NCI-H345 (cell line): ENCODE measurements at regions not wholly inside any gene's neighbourhood (a gene's known extent, or its start where the extent isn't known, plus 50 kb on each side); places are given as distances from the start of the nearest gene placed in this dataset.

Source experiments
- DNase-seq: peaks from one replicate; lab custom pipeline; 2025; lab: John Stamatoyannopoulos, UW

DNA sequence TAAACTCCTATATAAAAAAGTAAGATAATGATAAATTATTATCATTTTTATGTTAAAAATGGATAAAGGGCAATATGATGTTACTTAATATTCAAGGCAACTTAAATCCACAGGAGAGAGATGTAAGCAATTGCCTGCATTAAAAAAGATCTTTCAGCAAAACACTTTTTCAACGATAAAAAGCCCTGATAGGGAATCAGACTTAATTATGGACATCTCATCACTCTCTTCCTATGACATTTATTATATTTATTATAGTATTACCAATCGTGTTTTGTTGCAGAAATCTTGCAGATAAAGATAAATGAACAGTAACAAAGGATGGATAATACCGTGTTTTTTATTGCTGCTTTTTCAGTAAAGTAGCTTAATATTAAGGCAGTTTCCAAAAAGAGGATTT lies 178.5 kb downstream of the SH2D1A start:
- DNase-seq: no peak

DNA sequence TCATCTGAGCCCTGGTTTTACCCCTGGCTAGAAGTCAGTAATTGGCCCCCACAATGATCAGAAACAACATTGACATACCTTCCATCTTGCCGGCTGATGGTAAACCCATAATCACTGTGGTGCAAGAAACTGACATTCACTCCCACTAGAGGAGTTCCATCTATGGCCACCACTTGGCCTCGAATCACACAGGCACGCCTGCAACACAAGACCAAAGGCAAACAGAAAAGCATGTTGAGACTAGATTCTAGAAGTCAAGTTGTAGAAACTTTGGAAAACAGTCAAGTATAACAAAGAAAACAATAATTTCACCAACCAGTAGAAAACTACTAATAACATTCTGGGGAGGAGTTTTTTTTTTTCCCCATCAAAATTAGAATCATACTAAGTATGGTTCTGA lies 183.4 kb downstream of the SH2D1A start:
- DNase-seq: no peak

DNA sequence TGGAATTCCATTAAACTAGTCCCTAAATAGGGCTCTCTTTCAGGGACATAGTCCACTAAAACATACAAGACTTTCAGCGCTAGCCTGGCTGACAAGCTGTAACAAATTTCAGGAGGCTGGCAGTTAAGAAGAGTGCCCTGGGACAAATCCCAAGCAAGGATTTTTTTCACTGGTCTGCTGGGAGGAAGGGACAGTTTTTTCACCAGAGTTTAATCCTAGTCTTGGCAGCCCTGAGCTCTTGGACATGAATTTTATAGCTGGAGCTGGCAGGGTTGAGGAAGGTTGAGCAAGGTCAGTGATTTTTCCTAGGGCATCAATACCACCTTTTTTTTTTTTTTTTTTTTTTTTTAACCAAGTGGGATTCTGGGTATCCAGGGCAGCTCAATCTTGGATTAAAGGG lies 184.4 kb downstream of the SH2D1A start:
- no peak for DNase-seq

DNA sequence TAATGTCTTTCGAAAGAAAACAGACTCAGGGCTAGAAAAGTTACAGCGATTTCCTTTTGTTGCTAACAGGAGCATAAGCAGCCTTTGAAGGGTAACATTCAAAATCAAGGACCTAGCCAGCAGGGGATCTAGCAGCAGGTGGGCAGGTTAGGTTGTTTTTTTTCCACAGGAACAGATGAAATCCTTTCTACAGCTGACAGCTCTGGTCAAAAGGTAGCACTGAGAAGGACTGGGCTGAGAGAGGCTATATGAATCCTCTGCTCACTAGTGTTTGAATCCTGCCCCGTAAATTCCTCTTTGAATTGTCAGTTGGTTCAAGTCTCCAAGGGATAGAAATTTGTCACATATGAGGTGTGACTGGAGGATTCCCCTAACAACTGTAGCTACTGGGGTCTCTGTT lies 188.2 kb downstream of the SH2D1A start:
- DNase-seq: no peak

DNA sequence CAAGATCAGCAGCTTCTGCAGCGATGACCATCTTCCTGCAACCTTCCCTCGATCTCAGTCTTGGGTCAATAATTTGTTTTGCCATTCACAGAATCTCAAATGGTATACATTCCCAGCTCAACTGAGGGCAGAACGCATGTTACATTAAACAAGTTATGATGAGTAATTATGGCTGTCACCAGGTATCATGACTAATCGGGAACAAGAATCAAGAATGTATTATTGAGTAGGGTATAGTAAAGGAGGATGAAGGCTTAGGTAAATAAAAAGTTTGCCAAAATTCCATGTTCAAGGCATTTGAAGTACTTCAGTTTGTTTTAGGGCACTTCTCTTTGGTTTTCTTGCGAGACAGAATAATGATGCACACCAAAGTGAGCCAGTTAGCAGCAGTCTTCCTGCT lies 194.1 kb downstream of the SH2D1A start:
- no peak for DNase-seq

DNA sequence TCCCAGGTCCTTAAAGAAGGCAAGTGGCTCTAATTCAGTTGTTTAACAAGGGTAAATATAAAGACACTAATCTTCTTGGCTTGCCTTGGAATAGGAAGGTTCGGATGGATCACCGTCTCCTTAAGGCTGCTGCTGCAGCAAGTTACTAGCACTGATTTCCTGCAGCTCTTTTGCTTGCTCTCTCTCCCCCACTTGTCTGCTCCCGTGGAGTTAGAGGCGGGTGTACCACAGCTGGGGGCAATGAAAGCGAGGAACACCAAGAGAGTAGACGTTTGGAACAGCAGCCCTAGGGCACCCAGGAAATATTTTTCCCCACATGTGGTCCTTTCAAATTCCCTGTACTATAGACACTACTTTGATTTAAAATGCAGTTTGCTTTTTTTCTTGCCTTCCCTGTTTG lies 202.2 kb downstream of the SH2D1A start:
- DNase-seq: no peak

DNA sequence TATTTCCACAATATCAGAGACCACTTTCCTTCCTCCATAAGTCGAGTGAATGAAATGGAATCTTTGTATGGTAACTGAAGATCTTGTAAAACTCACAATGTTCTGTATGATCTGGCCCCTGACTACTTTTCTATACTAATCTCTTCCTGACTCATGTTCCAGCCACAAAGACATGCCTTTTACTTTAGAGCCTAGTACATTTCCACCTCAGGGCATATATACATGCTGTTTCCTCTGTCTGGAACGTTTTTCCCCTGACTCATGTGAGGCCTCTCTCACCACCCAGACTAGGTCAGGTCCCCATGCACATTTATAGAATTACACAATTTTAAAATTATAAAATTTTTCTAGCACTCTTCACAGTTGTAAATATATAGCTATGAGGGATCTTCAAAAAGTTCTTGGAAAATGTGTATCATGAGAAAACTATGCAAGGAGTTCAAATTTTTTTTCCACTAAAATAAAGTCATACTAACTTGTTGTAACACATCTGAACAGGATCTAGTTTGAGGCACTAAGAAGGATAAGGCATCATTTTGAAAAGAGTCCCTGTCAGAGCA lies 208.8 kb downstream of the SH2D1A start:
- no peak for DNase-seq

DNA sequence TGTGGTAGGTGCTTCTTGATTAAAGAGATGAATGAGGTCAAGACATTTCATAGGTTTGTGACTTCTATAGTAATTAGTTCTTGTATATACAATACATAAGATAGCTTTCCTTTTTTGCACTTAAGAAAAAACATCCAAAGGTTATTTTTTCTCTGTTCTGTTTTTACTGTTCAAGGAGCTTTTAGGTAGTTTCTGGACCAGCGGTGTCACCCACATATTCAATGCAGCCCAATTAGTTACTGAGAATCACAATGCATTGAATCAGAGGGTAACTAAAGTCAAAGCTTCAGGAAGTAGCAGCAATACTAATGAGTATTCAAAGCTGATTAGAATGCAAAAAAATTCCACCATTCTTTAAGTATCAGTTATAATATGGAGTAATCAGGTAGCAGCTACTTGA lies 211.6 kb downstream of the SH2D1A start:
- no peak for DNase-seq

DNA sequence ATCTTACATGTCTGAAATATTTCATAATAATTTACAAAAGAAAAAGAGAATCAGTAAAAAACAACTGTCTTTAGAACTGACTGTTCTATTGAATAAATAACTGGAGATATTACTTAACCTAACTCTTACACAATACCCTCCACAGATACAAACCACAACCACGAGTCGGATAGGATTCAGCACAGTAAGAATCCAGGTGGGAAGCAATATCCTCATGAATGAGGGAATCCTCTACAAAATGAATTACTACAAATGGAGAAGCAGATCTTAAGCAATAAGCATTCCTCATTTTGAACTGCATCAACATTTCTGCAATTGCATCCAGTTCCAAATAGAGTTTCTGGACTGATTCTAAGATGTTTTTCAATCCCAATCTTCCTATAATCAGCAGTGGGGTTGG lies 227.1 kb downstream of the SH2D1A start:
- no peak for DNase-seq

DNA sequence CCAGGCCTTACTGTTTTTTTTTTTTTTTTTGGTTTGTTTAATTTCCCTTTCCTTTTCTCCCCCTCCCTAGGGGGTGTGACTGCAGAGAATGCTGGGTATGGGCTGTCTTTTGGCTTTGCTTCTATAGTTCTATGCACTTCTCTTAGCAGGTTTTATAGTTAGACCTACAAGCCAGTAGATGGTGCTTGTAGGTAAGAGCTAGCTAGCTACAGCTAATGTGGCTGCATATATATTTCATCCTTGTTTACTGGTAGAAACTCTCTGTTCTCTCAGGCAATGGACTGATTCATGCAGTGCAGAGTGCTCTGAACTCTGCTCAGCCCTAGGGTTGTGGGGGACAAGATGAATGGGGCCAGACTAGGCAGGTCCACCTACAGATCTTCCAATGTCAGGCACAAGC lies 246.4 kb downstream of the SH2D1A start:
- DNase-seq: no peak

DNA sequence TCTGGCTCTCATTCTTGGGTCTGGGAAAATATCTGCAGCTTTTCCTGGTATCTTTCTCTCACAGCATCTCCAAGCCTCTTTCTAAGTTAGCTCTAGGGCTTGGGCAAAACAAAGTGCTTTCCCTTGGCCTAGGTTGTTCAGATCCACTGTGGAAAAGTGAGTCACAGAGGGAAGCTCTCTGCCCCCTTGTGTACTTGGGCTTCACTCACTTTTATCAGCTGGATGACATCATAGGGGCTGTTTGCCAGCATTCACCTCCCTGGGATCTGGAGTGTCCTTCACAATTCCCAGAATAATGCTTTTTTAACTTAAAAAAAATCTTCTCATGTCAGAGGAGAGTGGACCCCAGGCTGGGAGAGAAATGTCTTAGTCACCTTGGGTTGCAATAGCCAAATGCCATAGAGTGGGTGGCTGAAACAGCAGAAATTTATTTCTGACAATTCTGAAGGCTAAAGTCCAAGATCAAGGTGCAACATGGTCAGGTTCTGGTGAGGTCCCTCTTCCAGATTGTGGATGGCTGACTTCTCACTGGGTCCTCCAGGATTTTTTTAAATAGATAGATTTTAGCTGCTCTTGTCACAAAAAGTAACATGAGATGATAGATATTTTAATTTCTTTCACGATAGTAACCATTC lies 247.8 kb downstream of the SH2D1A start:
- no peak for DNase-seq

DNA sequence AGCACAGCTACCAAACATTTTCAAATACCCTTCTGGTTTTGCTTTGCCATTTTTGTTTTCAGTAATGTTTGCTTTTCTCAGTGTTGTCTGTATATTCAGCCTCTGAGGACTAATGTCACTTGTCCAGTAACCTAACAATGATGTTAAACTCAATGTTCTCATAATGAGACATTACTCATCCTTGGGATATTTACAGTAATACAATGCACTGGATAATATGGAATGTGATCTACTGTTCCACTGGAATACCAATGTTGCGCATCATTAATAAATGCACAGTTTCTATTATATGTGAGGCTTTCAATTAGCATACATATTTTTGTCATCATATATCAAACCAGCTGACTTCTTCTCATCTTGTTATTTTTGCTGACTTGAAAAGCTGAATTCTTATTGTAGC lies 259.1 kb downstream of the SH2D1A start:
- no peak for DNase-seq

DNA sequence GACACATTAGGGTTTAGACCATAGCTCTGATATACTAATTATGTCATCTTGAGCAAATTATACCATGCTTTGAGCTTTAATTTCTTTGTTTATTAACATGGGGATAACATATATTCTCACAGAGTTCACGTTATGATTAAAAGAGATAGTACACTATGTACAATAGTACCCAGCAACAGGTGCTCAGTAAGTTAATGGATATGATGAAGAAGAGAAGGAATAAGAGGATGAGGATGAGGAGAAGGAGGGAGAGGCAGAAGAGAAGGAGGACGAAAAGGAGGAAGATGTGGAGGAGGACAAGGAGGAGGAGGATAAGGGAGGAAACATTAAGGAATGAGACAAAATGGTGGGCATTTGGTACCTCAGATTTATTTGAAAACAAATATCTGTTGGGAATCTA lies 260.4 kb downstream of the SH2D1A start:
- DNase-seq: no peak

DNA sequence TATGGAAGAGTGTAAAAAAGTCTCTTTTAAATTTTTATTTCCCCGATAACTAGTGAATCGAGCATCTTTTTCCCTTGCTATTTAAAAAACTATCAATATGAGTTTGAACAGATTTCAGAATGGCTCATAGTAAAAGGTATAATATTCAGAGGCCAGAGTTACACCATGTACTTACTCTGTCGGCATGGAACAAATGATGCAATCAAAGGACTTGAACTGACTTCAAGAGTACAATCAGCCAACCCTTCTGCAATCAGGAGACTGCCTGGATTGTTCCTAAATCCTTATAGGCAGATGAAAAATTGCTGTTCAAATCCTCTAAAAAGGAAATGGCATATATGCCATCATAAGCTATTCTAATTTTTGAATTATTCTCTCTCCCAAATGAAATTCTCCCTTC lies 273.3 kb downstream of the SH2D1A start:
- DNase-seq: no peak

DNA sequence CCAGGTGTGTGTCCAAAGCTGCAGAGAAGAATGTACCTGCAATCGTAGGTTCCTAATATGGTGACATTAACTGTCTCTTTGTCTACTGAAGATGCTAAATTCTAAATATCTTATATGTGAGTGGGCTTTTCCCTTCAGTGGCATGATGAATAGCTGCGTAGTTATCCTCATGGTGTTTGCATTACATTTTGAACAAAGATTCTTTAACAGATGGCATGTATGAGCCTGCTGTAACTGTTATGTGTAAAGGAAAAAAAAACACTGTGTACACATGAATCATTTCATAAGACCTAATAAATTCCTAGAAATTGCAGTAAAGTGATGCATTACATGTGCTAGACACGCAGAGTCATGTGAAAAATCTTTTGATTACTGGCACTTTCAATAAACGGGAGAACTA lies 288.0 kb downstream of the SH2D1A start:
- no peak for DNase-seq

DNA sequence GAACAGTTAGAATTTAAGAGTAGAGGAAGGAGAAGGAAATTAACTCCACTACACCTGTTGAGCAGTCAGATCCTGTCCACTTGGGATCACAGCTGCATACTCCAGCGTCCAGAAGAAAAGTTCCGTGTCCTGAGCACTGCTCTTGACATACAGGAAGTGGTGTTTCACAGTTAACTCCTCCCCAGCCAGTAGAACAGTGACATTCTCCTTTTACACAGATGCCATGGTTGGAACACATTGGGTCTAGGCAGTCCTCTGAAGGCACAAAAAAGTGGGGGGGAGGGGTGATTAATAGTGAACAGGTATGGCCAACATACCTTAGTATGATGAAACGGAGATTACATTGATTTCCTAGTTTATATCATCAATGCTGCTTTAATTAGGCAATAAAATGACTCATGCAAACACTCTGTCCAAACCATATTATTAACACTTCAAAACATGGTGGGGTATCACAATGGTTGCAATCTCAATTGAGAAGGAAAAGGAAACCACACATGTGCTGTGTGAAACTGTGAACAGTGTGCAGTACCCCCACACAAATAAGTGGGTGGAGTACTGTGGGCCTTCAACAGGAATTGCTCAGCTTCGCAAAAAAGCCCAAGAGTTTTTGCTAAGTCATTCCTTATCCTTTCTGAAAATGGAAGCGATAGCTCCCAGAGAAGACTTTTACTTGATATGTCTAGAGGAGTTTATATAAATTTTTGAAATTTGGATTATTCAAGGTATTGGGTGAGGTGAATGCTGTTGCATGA lies 295.6 kb downstream of the SH2D1A start:
- DNase-seq: no peak

DNA sequence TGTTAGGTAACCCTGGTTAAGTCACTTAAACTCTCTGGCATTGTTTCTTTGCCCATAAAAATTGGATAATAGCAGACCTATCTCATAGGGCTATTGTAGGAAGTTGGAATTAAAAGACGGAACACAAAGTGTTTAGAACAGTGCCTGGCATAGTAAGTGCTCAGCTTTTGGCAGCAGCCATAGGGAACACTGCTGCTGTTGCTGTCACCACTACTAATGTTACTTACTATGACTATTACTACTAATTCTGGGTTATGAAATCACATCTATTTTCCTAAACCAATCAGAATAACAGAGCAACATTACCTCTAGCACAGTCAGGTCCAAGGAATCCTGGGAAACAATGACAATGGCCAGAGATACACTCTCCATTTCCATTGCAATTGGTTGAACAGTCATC lies 300.0 kb downstream of the SH2D1A start:
- DNase-seq: no peak

DNA sequence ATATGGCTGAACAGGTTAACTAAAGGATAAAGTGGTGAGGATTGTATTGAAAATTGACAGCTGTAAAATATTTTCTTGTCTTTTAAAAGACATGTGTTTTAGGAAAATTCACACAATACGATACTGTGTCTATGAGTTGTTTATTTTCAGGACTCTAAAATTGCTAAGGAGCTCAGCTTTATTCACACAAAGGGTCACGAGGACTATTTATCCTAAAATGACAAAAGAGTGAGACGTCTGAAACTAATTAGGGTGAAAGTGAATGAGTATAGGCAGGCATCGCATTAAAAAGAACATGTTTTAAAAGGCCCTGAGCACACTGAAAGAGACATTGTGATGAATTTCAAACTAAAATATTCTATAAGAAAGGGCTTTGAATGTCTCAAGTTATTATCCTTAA lies 304.7 kb downstream of the SH2D1A start:
- DNase-seq: no peak

DNA sequence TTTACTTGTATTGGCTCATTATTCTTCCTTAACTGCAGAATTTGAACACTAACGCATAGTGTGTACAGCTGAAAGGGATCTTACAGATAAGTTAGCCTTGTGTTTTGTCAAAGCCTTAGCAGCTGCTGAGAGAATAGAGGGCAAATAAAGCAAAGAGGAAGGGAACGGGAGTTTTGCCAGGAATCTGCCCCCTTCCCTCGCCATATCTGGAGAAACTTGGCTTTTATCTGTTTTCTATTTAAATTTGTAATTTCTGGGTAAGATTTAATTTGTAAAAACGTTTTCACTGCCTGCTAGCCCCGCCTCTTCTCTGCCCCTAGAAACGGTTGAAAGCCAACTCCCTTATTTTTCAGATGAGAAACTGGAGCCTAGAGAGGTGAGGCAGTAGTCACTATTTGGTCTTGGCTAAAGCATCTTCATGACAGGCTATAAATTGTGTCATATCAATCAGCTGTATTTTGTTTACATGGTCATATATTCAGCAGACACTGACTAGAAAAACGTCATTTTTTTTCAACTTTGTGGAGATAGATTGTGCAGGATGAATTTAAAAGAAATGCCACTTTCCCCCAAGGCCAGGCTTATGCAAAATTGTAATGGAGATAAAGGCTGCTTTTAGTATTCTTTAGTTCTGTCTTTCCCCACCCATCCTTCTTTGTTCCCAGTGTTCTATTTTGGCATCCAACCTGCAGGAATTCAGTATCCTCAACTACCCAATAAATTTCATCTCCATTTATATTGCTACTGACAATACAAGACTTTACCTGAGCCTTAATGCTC lies 319.4 kb downstream of the SH2D1A start:
- DNase-seq: no peak

DNA sequence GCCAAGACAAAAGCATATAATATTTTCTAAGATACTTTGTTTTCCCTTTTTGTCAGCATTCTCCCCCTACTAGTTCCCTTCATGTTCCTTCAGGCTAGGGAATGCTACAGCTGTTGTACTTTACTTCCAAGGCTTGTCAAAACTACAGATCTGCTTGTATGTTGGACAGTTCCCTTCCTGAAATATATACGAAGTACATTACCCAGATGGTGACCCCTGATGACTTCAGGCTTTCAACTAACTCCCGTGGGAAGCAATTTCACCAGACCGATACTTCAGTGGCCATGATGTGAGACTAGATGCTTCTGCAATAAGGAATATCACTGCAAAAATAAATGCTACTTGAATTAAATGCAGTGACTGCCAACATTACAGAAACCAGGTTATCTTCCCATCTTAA lies 332.8 kb downstream of the SH2D1A start:
- no peak for DNase-seq

DNA sequence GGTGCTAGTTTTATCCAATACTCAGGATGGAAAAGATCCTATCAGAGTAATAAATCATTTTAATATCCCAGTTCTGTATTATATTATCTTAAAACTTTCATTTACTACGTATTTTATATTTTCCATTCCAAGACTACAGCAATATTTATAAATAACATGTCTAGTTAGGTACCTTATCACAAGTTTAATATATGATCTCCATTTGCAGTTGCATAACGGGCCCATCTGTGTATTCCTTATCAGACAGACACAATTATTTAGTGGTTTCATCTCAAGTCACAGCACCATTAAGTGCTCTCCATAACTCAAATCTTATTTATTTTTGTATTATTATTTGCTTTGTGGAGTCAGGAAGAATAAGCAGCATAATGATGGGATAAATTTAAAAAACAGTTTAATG lies 333.9 kb downstream of the SH2D1A start:
- no peak for DNase-seq

DNA sequence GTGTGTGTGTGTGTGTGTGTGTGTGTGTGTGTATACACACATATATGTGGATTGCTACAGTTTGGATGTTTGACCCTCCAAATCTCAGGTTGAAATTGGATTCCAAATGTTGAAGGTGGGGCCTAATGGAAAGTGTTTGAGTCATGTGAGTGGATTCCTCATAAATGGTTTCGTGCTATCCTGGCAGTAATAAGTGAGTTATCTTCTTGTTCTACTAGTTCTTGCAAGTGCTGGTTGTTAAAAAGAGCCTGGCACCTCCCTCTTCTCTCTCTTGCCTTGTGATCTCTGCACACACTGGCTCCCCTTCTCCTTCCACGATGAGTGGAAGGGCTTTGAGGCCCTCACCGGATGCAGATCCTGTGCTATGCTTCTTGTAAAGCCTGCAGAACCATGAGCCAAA lies 344.1 kb downstream of the SH2D1A start:
- DNase-seq: no peak

DNA sequence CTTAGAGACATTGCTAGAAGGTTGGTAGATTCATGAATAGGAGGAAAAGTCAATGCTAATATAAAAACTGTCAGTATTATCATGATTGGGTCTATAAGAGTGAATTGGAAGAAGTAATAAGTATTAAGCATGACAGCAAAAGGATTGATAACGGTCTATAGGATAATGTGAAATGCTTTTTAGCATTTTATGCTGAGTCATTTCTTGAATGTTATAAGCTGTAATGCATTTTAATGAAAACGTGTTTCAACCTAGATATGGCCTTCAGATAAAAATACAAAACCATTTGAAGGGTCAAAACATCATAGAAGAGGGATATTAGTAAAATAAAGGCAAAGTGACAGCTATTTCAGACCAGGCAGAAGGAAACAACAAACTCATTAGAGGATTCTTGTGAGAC lies 353.5 kb downstream of the SH2D1A start:
- DNase-seq: no peak
